GM12878 (cell line): ENCODE measurements at regions not wholly inside any gene's neighbourhood (a gene's known extent, or its start where the extent isn't known, plus 50 kb on each side); places are given as distances from the start of the nearest gene placed in this dataset.

ENCODE experiments used
- ATAC-seq: fragments of 200-7000 bp; cut with Tn5 transposase; 3 replicates; pipeline ENCODE4 v1.9.1; 2020; ENCODE audit warnings: mild to moderate bottlenecking, moderate library complexity
- BruUV-seq: library from RNA; stranded (reverse); fragments of 400-500 nt; replicated peaks from 2 replicates; lab custom pipeline; 2021; lab: Mats Ljungman, UMichigan
- CTCF ChIA-PET: fragments of 300-600 bp; sonication (Branson Sonifier 250); formaldehyde crosslinking; extraction: SDS; loops from one replicate; lab custom pipeline; 2021; ENCODE audit warnings: inconsistent platforms; lab: Yijun Ruan, JAX
- POLR2A ChIA-PET: fragments of 350-600 bp; formaldehyde crosslinking; extraction: SDS; loops from one replicate; lab custom pipeline; 2021; ENCODE audit warnings: inconsistent platforms; lab: Charles Lee
- RAD21 ChIA-PET: fragments of 300-600 bp; sonication (Branson Sonifier 250); formaldehyde crosslinking; loops from one replicate; lab custom pipeline; 2023; ENCODE audit warnings: antibody characterized with exemption; ENCODE audit not compliant: unreplicated experiment; lab: Charles Lee
- SMC1A ChIA-PET: fragments of 300-600 bp; sonication (Branson Sonifier 250); formaldehyde crosslinking; loops from one replicate; lab custom pipeline; 2023; ENCODE audit not compliant: unreplicated experiment, uncharacterized antibody; lab: Charles Lee
- DNase-seq: peaks from one replicate; pipeline ENCODE4 v3.0.0-alpha.2; 2011; ENCODE audit warnings: low read depth, low spot score
- FAIRE-seq: peaks from 3 replicates; lab custom pipeline; 2011; peaks lifted over from hg19 to GRCh38; lab: Jason Lieb, UNC
- H2AFZ ChIP-seq: 2 replicates; pipeline ENCODE4 v1.6.0; 2011; ENCODE audit warnings: low read depth, low read length, control low read depth; ENCODE audit not compliant: control insufficient read depth
- H3K27ac ChIP-seq: 2 replicates; pipeline ENCODE4 v1.5.1; 2011; ENCODE audit warnings: control low read depth; ENCODE audit not compliant: control insufficient read depth, insufficient read depth
- H3K27me3 ChIP-seq, 2 experiments: replicated peaks in 1 of 2; 2 replicates each; pipeline versions ENCODE4 v1.6.0 to v1.6.1; 2011; ENCODE audit warnings: low read length in 1 of 2; ENCODE audit not compliant: control insufficient read depth in 2 of 2, insufficient read depth in 2 of 2
- H3K36me3 ChIP-seq, 2 experiments: 2 replicates each; pipeline ENCODE4 v1.5.1; 2011; ENCODE audit warnings: low read length in 1 of 2; ENCODE audit not compliant: control insufficient read depth in 2 of 2, insufficient read depth in 2 of 2
- H3K4me1 ChIP-seq: 2 replicates; pipeline ENCODE4 v1.6.1; 2011; ENCODE audit warnings: mild to moderate bottlenecking, low read length, moderate library complexity, mixed read lengths; ENCODE audit not compliant: control insufficient read depth, insufficient read depth
- H3K4me2 ChIP-seq: 2 replicates; pipeline ENCODE4 v1.6.0; 2011; ENCODE audit warnings: control low read depth; ENCODE audit not compliant: control insufficient read depth, insufficient read depth
- H3K4me3 ChIP-seq: fragments of 200-600 bp; sonication (generic); 2 replicates; pipeline ENCODE4 v1.5.1; 2016
- H3K79me2 ChIP-seq: 2 replicates; pipeline ENCODE4 v1.6.0; 2011; ENCODE audit warnings: low read length; ENCODE audit not compliant: control insufficient read depth, insufficient read depth
- H3K9ac ChIP-seq: 2 replicates; pipeline ENCODE4 v1.8.0; 2011; ENCODE audit warnings: low read length, control low read depth, mixed read lengths; ENCODE audit not compliant: control insufficient read depth, insufficient read depth
- H3K9me3 ChIP-seq: replicated peaks from 3 replicates; pipeline ENCODE4 v1.5.1; 2011; ENCODE audit warnings: mild to moderate bottlenecking, low read length; ENCODE audit not compliant: control insufficient read depth, insufficient read depth
- H4K20me1 ChIP-seq: 2 replicates; pipeline ENCODE4 v1.6.0; 2011; ENCODE audit not compliant: control insufficient read depth, insufficient read depth
- DPF2 ChIP-seq: fragments of 450-650 bp; IDR thresholded peaks from 2 replicates; pipeline ENCODE4 v1.6.1; 2017; ENCODE audit warnings: mild to moderate bottlenecking
- MLLT1 ChIP-seq: fragments of 450-650 bp; IDR thresholded peaks from 2 replicates; pipeline ENCODE4 v1.6.1; 2016; ENCODE audit warnings: mild to moderate bottlenecking
- RB1 ChIP-seq: fragments of 450-650 bp; formaldehyde crosslinking; IDR thresholded peaks from 2 replicates; pipeline ENCODE4 v1.6.1; 2017; ENCODE audit warnings: mild to moderate bottlenecking, borderline replicate concordance
- STAT1 ChIP-seq: fragments of 450-650 bp; conservative IDR thresholded peaks from 2 replicates; pipeline ENCODE4 v1.6.1; 2014; ENCODE audit warnings: antibody characterized with exemption, mild to moderate bottlenecking
- TCF12 ChIP-seq: IDR thresholded peaks from 2 replicates; pipeline ENCODE4 v1.6.1; 2011; ENCODE audit warnings: low read depth, mild to moderate bottlenecking, low read length
- ZBTB33 ChIP-seq: fragments of 450-650 bp; IDR thresholded peaks from 2 replicates; pipeline ENCODE4 v1.6.1; 2017; ENCODE audit warnings: mild to moderate bottlenecking
- ZZZ3 ChIP-seq: IDR thresholded peaks from 2 replicates; pipeline ENCODE4 v1.6.1; 2011; ENCODE audit warnings: low read depth; ENCODE audit not compliant: control insufficient read depth, insufficient read length
- WGBS: methylation state at CpG from one replicate; pipeline ENCODE4 v1.1.6; 2016; ENCODE audit warnings: low lambda C conversion rate; ENCODE audit not compliant: insufficient replicate concordance, insufficient coverage; ENCODE audit errors: missing lambda C conversion rate; 5-methylcytosine and 5-hydroxymethylcytosine counted together
- in situ Hi-C: fragments of 300-500 bp; cut with MboI; formaldehyde crosslinking; loops from 9 replicates; pipeline ENCODE4 v1.14.3; 2018; ENCODE audit warnings: mixed read lengths
- intact Hi-C: fragments of 100-400 bp; cut with micrococcal nuclease; formaldehyde crosslinking; loops from one replicate; pipeline ENCODE4 v1.14.2; 2022; ENCODE audit not compliant: unreplicated experiment
- TF ChIP-seq, protein P1 (sequence below): IDR thresholded peaks from 2 replicates; pipeline ENCODE4 v1.6.1; 2012; ENCODE audit warnings: low read depth, low read length, improper control_type of control experiment
- TF ChIP-seq, protein P2 (sequence below): fragments of 150-350 bp; IDR thresholded peaks from 2 replicates; pipeline ENCODE4 v1.6.1; 2016; ENCODE audit warnings: low read depth, low read length
- TF ChIP-seq, protein P3 (sequence below): IDR thresholded peaks from 2 replicates; pipeline ENCODE4 v1.6.1; 2012; ENCODE audit warnings: low read depth, low read length, improper control_type of control experiment

DNA sequence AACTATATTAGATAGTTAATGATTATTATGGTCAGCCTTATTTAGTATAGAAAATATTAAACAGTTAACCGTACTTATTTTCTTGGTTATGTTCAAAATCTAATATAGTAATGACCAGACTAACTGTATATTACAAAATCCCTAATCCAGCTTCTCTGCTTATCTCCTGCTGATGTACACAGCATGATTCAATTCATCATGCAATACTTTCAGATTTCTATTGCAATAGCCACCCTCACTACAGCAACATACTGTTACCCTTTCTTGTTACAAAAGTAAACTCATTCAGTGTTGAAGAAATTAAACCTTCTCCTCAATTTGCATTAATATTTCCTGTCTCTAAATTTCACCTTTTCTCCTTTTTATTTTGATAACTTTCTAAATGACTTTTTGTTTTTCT, 1375.0 kb upstream of the NUDT12 start:
- ChIA-PET RAD21 (no interaction called here), POLR2A (no interaction called here), CTCF (no interaction called here), SMC1A (no interaction called here)
- Histone ChIP-seq H4K20me1 (no peaks in the 10 kb centered on the region), H3K27ac (no peak overlapping the region), H3K27me3 (no peaks in the 10 kb centered on the region), H3K4me1 (no peaks in the 10 kb centered on the region), H3K36me3 (no peaks in the 10 kb centered on the region), H3K9ac (no peak overlapping the region), H3K79me2 (no peaks in the 10 kb centered on the region), H3K4me3 (no peak overlapping the region), H3K4me2 (no peak overlapping the region), H3K9me3 (no peaks in the 10 kb centered on the region), H2AFZ (no peak overlapping the region)
- in situ Hi-C loops (no loop called here), intact Hi-C loops (no loop called here)
- no peak for TF ChIP-seq MLLT1
- TF ChIP-seq TCF12: no peak
- WGBS: 0% methylated on average over 1 of the region's 1 CpG
- DNase-seq (no peak), ATAC-seq (no peak), FAIRE-seq (no peak)
- BruUV-seq: no TSS peak

DNA sequence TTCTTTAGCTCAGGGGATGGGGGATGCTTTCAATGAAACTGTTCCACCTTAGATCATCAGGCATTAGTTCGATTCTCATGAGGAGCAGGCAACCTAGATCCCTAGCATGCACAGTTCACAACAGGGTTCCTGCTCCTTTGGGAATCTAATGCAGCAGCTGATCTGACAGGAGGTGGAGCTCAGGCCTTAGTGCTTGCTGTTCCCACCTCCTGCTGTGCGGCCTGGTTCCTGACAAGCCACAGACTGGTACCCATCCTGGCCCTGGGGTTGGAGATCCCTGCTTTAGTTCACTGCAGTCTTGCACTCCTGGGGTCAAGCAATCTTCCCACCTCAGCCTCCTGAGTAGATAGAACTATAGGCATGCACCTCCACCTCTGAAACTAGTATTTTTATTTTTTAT, 1369.8 kb upstream of the NUDT12 start:
- RAD21 ChIA-PET: no interaction called here
- TF ChIP-seq DPF2: no peak
- TF ChIP-seq ZBTB33: no peak
- TF ChIP-seq ZZZ3: no peak
- TF ChIP-seq, protein P1, sequence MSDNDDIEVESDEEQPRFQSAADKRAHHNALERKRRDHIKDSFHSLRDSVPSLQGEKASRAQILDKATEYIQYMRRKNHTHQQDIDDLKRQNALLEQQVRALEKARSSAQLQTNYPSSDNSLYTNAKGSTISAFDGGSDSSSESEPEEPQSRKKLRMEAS: no peak
- TF ChIP-seq RB1: no peak
- TF ChIP-seq, protein P2, sequence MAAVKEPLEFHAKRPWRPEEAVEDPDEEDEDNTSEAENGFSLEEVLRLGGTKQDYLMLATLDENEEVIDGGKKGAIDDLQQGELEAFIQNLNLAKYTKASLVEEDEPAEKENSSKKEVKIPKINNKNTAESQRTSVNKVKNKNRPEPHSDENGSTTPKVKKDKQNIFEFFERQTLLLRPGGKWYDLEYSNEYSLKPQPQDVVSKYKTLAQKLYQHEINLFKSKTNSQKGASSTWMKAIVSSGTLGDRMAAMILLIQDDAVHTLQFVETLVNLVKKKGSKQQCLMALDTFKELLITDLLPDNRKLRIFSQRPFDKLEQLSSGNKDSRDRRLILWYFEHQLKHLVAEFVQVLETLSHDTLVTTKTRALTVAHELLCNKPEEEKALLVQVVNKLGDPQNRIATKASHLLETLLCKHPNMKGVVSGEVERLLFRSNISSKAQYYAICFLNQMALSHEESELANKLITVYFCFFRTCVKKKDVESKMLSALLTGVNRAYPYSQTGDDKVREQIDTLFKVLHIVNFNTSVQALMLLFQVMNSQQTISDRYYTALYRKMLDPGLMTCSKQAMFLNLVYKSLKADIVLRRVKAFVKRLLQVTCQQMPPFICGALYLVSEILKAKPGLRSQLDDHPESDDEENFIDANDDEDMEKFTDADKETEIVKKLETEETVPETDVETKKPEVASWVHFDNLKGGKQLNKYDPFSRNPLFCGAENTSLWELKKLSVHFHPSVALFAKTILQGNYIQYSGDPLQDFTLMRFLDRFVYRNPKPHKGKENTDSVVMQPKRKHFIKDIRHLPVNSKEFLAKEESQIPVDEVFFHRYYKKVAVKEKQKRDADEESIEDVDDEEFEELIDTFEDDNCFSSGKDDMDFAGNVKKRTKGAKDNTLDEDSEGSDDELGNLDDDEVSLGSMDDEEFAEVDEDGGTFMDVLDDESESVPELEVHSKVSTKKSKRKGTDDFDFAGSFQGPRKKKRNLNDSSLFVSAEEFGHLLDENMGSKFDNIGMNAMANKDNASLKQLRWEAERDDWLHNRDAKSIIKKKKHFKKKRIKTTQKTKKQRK: no peak
- TF ChIP-seq STAT1: no peak
- TF ChIP-seq, protein P3, sequence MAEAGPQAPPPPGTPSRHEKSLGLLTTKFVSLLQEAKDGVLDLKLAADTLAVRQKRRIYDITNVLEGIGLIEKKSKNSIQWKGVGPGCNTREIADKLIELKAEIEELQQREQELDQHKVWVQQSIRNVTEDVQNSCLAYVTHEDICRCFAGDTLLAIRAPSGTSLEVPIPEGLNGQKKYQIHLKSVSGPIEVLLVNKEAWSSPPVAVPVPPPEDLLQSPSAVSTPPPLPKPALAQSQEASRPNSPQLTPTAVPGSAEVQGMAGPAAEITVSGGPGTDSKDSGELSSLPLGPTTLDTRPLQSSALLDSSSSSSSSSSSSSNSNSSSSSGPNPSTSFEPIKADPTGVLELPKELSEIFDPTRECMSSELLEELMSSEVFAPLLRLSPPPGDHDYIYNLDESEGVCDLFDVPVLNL: no peak

More for the DNA sequence above, 1369.8 kb upstream of the NUDT12 start:
- no peak overlapping the region for H3K9ac ChIP-seq
- DNase-seq (no peak), ATAC-seq (no peak), FAIRE-seq (no peak)
- no peaks in the 10 kb centered on the region for H3K4me1 ChIP-seq
- no peaks in the 10 kb centered on the region for H3K36me3 ChIP-seq
- no peaks in the 10 kb centered on the region for H3K9me3 ChIP-seq
- no peak overlapping the region for H3K27ac ChIP-seq
- in situ Hi-C loops (no loop called here), intact Hi-C loops (no loop called here)
- no peaks in the 10 kb centered on the region for H3K27me3 ChIP-seq
- no TSS peak for BruUV-seq
- POLR2A ChIA-PET: no interaction called here
- H4K20me1 ChIP-seq: no peaks in the 10 kb centered on the region
- WGBS: 0% methylated on average over 2 of the region's 2 CpGs
- no peak overlapping the region for H3K4me2 ChIP-seq
- CTCF ChIA-PET: no interaction called here
- H3K79me2 ChIP-seq: no peaks in the 10 kb centered on the region
- SMC1A ChIA-PET: no interaction called here
- no peak overlapping the region for H2AFZ ChIP-seq
- no peak overlapping the region for H3K4me3 ChIP-seq
